ENCODE measurements at regions not wholly inside any gene's neighbourhood (a gene's known extent, or its start where the extent isn't known, plus 50 kb on each side); places are given as distances from the start of the nearest gene placed in this dataset.
"Not testable (repeated sequence)": the region's sequence is repeated elsewhere in the genome, so short reads cannot be mapped to it uniquely, and the experiment has no call there.

- H3K27ac ChIP-seq = no peak overlapping the region
- H3K4me3 ChIP-seq = no peak overlapping the region
Measured at GRCh38 chr5:71816307-71816706, 97.2 kb downstream of the CARTPT start.

GRCh38 chr5:71817891-71818290 is 98.8 kb downstream of the CARTPT start:
- no peak overlapping the region for H3K27ac ChIP-seq

GRCh38 chr5:71821029-71821428 is 102.0 kb downstream of the CARTPT start:
- Histone ChIP-seq H3K27ac (no peak overlapping the region), H3K4me3 (no peak overlapping the region)

More at GRCh38 chr5:71817891-71818290, 98.8 kb downstream of the CARTPT start:
- H3K4me3 ChIP-seq = no peak overlapping the region

- H3K4me3 ChIP-seq, H3K27ac ChIP-seq: not testable (repeated sequence)
Measured at GRCh38 chr5:71822065-71822464, 103.0 kb downstream of the CARTPT start.

- Histone ChIP-seq H3K27ac (no peak overlapping the region), H3K4me3 (no peak overlapping the region)
Measured at GRCh38 chr5:71825992-71826391, 106.9 kb downstream of the CARTPT start.

- H3K27ac ChIP-seq = no peak overlapping the region
Measured at GRCh38 chr5:71828291-71829040, 109.4 kb downstream of the CARTPT start.

GRCh38 chr5:71829206-71829605 is 110.1 kb downstream of the CARTPT start:
- H3K27ac ChIP-seq = no peak overlapping the region

More at GRCh38 chr5:71828291-71829040, 109.4 kb downstream of the CARTPT start:
- H3K4me3 ChIP-seq = no peak overlapping the region

GRCh38 chr5:71830681-71831539 is 111.8 kb downstream of the CARTPT start:
- H3K4me3 ChIP-seq = no peak overlapping the region
- peak overlapping the region in 5 of 21 experiments; percentile 5 to 73 (median 22) for H3K27ac ChIP-seq

More at GRCh38 chr5:71829206-71829605, 110.1 kb downstream of the CARTPT start:
- no peak overlapping the region for H3K4me3 ChIP-seq

- no peak overlapping the region for H3K27ac ChIP-seq
Measured at GRCh38 chr5:71832812-71833715, 114.0 kb downstream of the CARTPT start.

GRCh38 chr5:71834601-71835000 is 115.5 kb downstream of the CARTPT start:
- Histone ChIP-seq H3K27ac (no peak overlapping the region), H3K4me3 (no peak overlapping the region)

More at GRCh38 chr5:71832812-71833715, 114.0 kb downstream of the CARTPT start:
- H3K4me3 ChIP-seq = no peak overlapping the region

- Histone ChIP-seq H3K4me3 (no peak overlapping the region), H3K27ac (no peak overlapping the region)
Measured at GRCh38 chr5:71836084-71836483, 117.0 kb downstream of the CARTPT start.

GRCh38 chr5:71836559-71837112 is 117.6 kb downstream of the CARTPT start:
- no peak overlapping the region for H3K4me3 ChIP-seq
- H3K27ac ChIP-seq = no peak overlapping the region

- no peak overlapping the region for H3K4me3 ChIP-seq
- no peak overlapping the region for H3K27ac ChIP-seq
Measured at GRCh38 chr5:71838286-71838685, 119.2 kb downstream of the CARTPT start.

GRCh38 chr5:71839096-71839884 is 120.2 kb downstream of the CARTPT start:
- H3K27ac ChIP-seq = no peak overlapping the region
- H3K4me3 ChIP-seq = no peak overlapping the region

GRCh38 chr5:71841107-71841506 is 122.0 kb downstream of the CARTPT start:
- no peak overlapping the region for H3K27ac ChIP-seq
- H3K4me3 ChIP-seq = no peak overlapping the region

GRCh38 chr5:71843111-71843510 is 124.0 kb downstream of the CARTPT start:
- no peak overlapping the region for H3K4me3 ChIP-seq
- no peak overlapping the region for H3K27ac ChIP-seq

GRCh38 chr5:71844862-71845261 is 125.8 kb downstream of the CARTPT start:
- no peak overlapping the region for H3K4me3 ChIP-seq
- no peak overlapping the region for H3K27ac ChIP-seq

- H3K4me3 ChIP-seq = no peak overlapping the region
Measured at GRCh38 chr5:71859515-71859914, 140.4 kb downstream of the CARTPT start.

GRCh38 chr5:71860048-71860447 is 141.0 kb downstream of the CARTPT start:
- H3K27ac ChIP-seq = no peak overlapping the region
- H3K4me3 ChIP-seq = no peak overlapping the region

More at GRCh38 chr5:71859515-71859914, 140.4 kb downstream of the CARTPT start:
- H3K27ac ChIP-seq = no peak overlapping the region

Measured in skin epidermis (tissue), 12 donors.